SK-N-SH (cell line): ENCODE measurements at regions not wholly inside any gene's neighbourhood (a gene's known extent, or its start where the extent isn't known, plus 50 kb on each side); places are given as distances from the start of the nearest gene placed in this dataset.

ENCODE experiments used
- CTCF ChIA-PET: fragments of 300-600, 350-600 bp; formaldehyde crosslinking; extraction: SDS; loops from one replicate; lab custom pipeline; 2021; lab: Yijun Ruan, JAX
- POLR2A ChIA-PET: fragments of 350-600 bp; sonication (Branson Sonifier 250); formaldehyde crosslinking; extraction: SDS; loops from one replicate; lab custom pipeline; 2020; ENCODE audit warnings: antibody characterized with exemption, inconsistent platforms; lab: Yijun Ruan, JAX
- DNase-seq: peaks from one replicate; pipeline ENCODE4 v3.0.0; 2012
- H2AFZ ChIP-seq: fragments of 200-600 bp; sonication (generic); 2 replicates; pipeline ENCODE4 v1.8.1; 2016; ENCODE audit warnings: antibody characterized with exemption, mild to moderate bottlenecking, low read depth
- H3F3A ChIP-seq: fragments of 200-600 bp; sonication (generic); replicated peaks from 2 replicates; pipeline ENCODE3; 2016; ENCODE audit warnings: antibody characterized with exemption, mild to moderate bottlenecking; ENCODE audit not compliant: insufficient read depth
- H3K27ac ChIP-seq, 2 experiments: fragments of 200-500 bp in 1 of 2; fragments of 200-600 bp in 1 of 2; sonication (Bioruptor generic) in 1 of 2; sonication (generic), shearing (Covaris generic) in 1 of 2; 2 replicates each; pipeline versions ENCODE4 v1.5.1 to v1.6.1; 2014 to 2016; ENCODE audit warnings: low read depth in 2 of 2, inconsistent platforms in 1 of 2, low read length in 1 of 2, mild to moderate bottlenecking in 1 of 2, mixed read lengths in 1 of 2
- H3K27me3 ChIP-seq: fragments of 200-600 bp; sonication (generic), shearing (Covaris generic); 2 replicates; pipeline ENCODE4 v1.6.1; 2016; ENCODE audit warnings: mixed run types; ENCODE audit not compliant: insufficient read depth
- H3K36me3 ChIP-seq, 2 experiments: fragments of 200-500 bp in 1 of 2; fragments of 200-600 bp in 1 of 2; sonication (Bioruptor generic) in 1 of 2; sonication (generic) in 1 of 2; replicated peaks in 1 of 2; 2 replicates each; pipeline versions ENCODE3 to v1.5.1; 2014 to 2016; ENCODE audit warnings: low read length in 1 of 2, mild to moderate bottlenecking in 1 of 2; ENCODE audit not compliant: insufficient read depth in 2 of 2, control insufficient read depth in 1 of 2
- H3K4me1 ChIP-seq, 2 experiments: fragments of 200-500 bp in 1 of 2; fragments of 200-600 bp in 1 of 2; sonication (Bioruptor generic) in 1 of 2; sonication (generic), shearing (Covaris generic) in 1 of 2; 2 replicates each; pipeline versions ENCODE4 v1.5.1 to v1.6.1; 2014 to 2016; ENCODE audit warnings: low read depth in 1 of 2, low read length in 1 of 2, mixed run types in 1 of 2; ENCODE audit not compliant: insufficient read depth in 2 of 2, control insufficient read depth in 1 of 2
- H3K4me2 ChIP-seq: fragments of 200-600 bp; sonication (generic), shearing (Covaris generic); 2 replicates; pipeline ENCODE4 v1.6.1; 2017; ENCODE audit warnings: mixed run types
- H3K4me3 ChIP-seq, 2 experiments: fragments of 200-500 bp in 1 of 2; fragments of 200-600 bp in 1 of 2; sonication (Bioruptor generic) in 1 of 2; sonication (generic), shearing (Covaris generic) in 1 of 2; 2 replicates each; pipeline versions ENCODE4 v1.5.1 to v1.8.1; 2014 to 2016; ENCODE audit warnings: low read depth in 2 of 2, inconsistent platforms in 1 of 2, low read length in 1 of 2, mild to moderate bottlenecking in 1 of 2, mixed read lengths in 1 of 2, moderate library complexity in 1 of 2
- H3K79me2 ChIP-seq: fragments of 200-600 bp; sonication (generic); 2 replicates; pipeline ENCODE4 v1.8.1; 2017; ENCODE audit warnings: mild to moderate bottlenecking; ENCODE audit not compliant: insufficient read depth
- H3K9ac ChIP-seq: fragments of 200-600 bp; sonication (generic); 2 replicates; pipeline ENCODE4 v1.6.1; 2017; ENCODE audit warnings: mixed run types
- H3K9me2 ChIP-seq: fragments of 200-600 bp; sonication (generic); 2 replicates; pipeline ENCODE4 v1.6.1; 2017; ENCODE audit warnings: mixed run types
- H3K9me3 ChIP-seq: fragments of 200-600 bp; sonication (generic); 2 replicates; pipeline ENCODE4 v1.6.1; 2017; ENCODE audit warnings: mixed run types, mild to moderate bottlenecking, moderate library complexity
- H4K20me1 ChIP-seq: fragments of 200-600 bp; sonication (generic); 2 replicates; pipeline ENCODE4 v1.6.1; 2017; ENCODE audit warnings: mild to moderate bottlenecking, mixed run types; ENCODE audit not compliant: insufficient read depth
- FOXM1 ChIP-seq: IDR thresholded peaks from 2 replicates; pipeline ENCODE4 v1.4.0; 2012; ENCODE audit warnings: low read depth, mild to moderate bottlenecking
- MEF2A ChIP-seq: IDR thresholded peaks from 2 replicates; pipeline ENCODE4 v1.4.0; 2012; ENCODE audit warnings: low read depth, borderline replicate concordance
- SMC3 ChIP-seq: IDR thresholded peaks from 2 replicates; pipeline ENCODE4 v1.6.1; 2012; ENCODE audit warnings: low read depth, low read length, improper control_type of control experiment
- TEAD4 ChIP-seq: IDR thresholded peaks from 2 replicates; pipeline ENCODE4 v1.4.0; 2012; ENCODE audit warnings: mild to moderate bottlenecking, borderline replicate concordance; ENCODE audit not compliant: insufficient read depth
- WGBS: methylation state at CpG from one replicate; pipeline ENCODE4 v1.1.6; 2017; ENCODE audit warnings: low lambda C conversion rate; 5-methylcytosine and 5-hydroxymethylcytosine counted together
- TF ChIP-seq, protein P1 (sequence below): IDR thresholded peaks from 2 replicates; pipeline ENCODE4 v1.6.1; 2012; ENCODE audit warnings: mild to moderate bottlenecking, low read depth, low read length, moderate library complexity
- TF ChIP-seq, protein P2 (sequence below): fragments of 150-350 bp; IDR thresholded peaks from 2 replicates; pipeline ENCODE4 v1.6.1; 2017; ENCODE audit warnings: antibody characterized with exemption, low read length, low read depth, borderline replicate concordance
- TF ChIP-seq, protein P3 (sequence below): fragments of 150-350 bp; IDR thresholded peaks from 2 replicates; pipeline ENCODE4 v1.6.1; 2016; ENCODE audit warnings: mild to moderate bottlenecking, low read depth, low read length
- TF ChIP-seq, protein P4 (sequence below): IDR thresholded peaks from 2 replicates; pipeline ENCODE4 v1.4.0; 2012; ENCODE audit warnings: low read depth, borderline replicate concordance

DNA sequence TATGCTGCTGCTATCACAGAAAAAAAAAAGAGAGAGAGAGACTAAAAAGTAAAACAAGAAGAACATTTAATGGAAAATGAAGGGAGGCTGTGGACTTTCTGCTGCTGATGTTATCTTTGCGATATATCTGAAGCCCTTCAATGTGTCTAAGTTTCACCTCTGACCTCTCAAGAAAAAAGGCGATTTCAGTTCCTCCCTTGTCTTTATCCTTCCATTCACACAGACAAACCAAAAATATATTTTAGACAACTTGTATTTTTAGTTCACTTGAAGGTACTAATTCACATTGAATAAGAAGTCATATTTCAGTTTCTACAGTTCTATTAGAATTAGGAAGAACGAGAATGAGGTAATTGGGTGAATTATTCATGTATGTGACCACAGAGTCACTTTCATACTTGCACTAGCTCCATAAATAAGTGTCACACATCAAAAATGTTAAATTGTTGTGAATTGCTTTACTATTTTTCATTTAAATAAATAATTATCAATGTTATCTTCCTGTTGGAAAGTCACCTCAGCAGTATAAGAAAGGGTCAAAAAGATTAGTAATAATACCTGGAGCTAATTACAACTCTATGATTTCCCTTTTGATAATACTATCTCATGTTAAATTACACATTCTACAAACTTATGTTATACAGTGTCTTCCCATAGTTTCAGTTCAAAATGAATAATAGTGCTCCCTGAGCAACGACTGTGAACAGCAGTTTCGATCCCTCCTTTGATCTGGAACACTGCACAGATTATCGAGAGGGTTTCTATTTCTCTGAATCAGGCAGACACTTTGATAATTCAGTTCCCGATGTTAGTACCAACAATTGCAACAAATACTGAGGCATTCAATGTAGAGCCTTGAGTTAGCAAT, 85.2 kb upstream of the PLCB4 start:
- ChIA-PET POLR2A (no interaction called here), CTCF (interaction anchor here (0.8 kb wide), 1 partner anchor 12 kb away, joined by 3 read pairs; no protein-coding TSS in a partner anchor)

More for the DNA sequence above, 85.2 kb upstream of the PLCB4 start:
- no peaks in the 10 kb centered on the region for H3F3A ChIP-seq
- H3K4me2 ChIP-seq = no peak overlapping the region
- H4K20me1 ChIP-seq = no peaks in the 10 kb centered on the region
- no peaks in the 10 kb centered on the region for H3K27me3 ChIP-seq
- TF ChIP-seq, protein P1, sequence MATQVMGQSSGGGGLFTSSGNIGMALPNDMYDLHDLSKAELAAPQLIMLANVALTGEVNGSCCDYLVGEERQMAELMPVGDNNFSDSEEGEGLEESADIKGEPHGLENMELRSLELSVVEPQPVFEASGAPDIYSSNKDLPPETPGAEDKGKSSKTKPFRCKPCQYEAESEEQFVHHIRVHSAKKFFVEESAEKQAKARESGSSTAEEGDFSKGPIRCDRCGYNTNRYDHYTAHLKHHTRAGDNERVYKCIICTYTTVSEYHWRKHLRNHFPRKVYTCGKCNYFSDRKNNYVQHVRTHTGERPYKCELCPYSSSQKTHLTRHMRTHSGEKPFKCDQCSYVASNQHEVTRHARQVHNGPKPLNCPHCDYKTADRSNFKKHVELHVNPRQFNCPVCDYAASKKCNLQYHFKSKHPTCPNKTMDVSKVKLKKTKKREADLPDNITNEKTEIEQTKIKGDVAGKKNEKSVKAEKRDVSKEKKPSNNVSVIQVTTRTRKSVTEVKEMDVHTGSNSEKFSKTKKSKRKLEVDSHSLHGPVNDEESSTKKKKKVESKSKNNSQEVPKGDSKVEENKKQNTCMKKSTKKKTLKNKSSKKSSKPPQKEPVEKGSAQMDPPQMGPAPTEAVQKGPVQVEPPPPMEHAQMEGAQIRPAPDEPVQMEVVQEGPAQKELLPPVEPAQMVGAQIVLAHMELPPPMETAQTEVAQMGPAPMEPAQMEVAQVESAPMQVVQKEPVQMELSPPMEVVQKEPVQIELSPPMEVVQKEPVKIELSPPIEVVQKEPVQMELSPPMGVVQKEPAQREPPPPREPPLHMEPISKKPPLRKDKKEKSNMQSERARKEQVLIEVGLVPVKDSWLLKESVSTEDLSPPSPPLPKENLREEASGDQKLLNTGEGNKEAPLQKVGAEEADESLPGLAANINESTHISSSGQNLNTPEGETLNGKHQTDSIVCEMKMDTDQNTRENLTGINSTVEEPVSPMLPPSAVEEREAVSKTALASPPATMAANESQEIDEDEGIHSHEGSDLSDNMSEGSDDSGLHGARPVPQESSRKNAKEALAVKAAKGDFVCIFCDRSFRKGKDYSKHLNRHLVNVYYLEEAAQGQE = no peak
- TF ChIP-seq, protein P2, sequence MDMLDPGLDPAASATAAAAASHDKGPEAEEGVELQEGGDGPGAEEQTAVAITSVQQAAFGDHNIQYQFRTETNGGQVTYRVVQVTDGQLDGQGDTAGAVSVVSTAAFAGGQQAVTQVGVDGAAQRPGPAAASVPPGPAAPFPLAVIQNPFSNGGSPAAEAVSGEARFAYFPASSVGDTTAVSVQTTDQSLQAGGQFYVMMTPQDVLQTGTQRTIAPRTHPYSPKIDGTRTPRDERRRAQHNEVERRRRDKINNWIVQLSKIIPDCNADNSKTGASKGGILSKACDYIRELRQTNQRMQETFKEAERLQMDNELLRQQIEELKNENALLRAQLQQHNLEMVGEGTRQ = no peak
- TF ChIP-seq SMC3 = no peak
- TF ChIP-seq MEF2A = no peak
- TF ChIP-seq, protein P3, sequence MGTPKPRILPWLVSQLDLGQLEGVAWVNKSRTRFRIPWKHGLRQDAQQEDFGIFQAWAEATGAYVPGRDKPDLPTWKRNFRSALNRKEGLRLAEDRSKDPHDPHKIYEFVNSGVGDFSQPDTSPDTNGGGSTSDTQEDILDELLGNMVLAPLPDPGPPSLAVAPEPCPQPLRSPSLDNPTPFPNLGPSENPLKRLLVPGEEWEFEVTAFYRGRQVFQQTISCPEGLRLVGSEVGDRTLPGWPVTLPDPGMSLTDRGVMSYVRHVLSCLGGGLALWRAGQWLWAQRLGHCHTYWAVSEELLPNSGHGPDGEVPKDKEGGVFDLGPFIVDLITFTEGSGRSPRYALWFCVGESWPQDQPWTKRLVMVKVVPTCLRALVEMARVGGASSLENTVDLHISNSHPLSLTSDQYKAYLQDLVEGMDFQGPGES = no peak
- TF ChIP-seq FOXM1 = no peak
- no peak for TF ChIP-seq TEAD4
- TF ChIP-seq, protein P4, sequence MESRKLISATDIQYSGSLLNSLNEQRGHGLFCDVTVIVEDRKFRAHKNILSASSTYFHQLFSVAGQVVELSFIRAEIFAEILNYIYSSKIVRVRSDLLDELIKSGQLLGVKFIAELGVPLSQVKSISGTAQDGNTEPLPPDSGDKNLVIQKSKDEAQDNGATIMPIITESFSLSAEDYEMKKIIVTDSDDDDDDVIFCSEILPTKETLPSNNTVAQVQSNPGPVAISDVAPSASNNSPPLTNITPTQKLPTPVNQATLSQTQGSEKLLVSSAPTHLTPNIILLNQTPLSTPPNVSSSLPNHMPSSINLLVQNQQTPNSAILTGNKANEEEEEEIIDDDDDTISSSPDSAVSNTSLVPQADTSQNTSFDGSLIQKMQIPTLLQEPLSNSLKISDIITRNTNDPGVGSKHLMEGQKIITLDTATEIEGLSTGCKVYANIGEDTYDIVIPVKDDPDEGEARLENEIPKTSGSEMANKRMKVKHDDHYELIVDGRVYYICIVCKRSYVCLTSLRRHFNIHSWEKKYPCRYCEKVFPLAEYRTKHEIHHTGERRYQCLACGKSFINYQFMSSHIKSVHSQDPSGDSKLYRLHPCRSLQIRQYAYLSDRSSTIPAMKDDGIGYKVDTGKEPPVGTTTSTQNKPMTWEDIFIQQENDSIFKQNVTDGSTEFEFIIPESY = no peak
- H3K9me3 ChIP-seq = no peaks in the 10 kb centered on the region
- H3K4me3 ChIP-seq = no peak overlapping the region
- H3K36me3 ChIP-seq = no peaks in the 10 kb centered on the region
- no peaks in the 10 kb centered on the region for H3K4me1 ChIP-seq
- H3K27ac ChIP-seq = no peak overlapping the region
- no peak for DNase-seq
- 82% methylated on average over 7 of the region's 7 CpGs for WGBS
- no peak overlapping the region for H2AFZ ChIP-seq
- H3K79me2 ChIP-seq = no peaks in the 10 kb centered on the region
- no peaks in the 10 kb centered on the region for H3K9me2 ChIP-seq
- no peak overlapping the region for H3K9ac ChIP-seq
